B cell (primary cell): ENCODE measurements at regions not wholly inside any gene's neighbourhood (a gene's known extent, or its start where the extent isn't known, plus 50 kb on each side); places are given as distances from the start of the nearest gene placed in this dataset.

ENCODE experiments used
- ATAC-seq: fragments of 200-7000 bp; cut with Tn5 transposase; one replicate; pipeline ENCODE4 v1.10.0; 2021; ENCODE audit warnings: low read depth, mild to moderate bottlenecking, moderate number of reproducible peaks, moderate library complexity
- CTCF ChIA-PET: fragments of 350-600 bp; sonication (Branson Sonifier 250); formaldehyde crosslinking; loops from one replicate; lab custom pipeline; 2021; ENCODE audit warnings: antibody characterized with exemption, inconsistent platforms; lab: Charles Lee
- POLR2A ChIA-PET: fragments of 350-600 bp; sonication (Branson Sonifier 250); formaldehyde crosslinking; loops from one replicate; lab custom pipeline; 2021; ENCODE audit warnings: antibody characterized with exemption; lab: Charles Lee
- DNase-seq: peaks from one replicate; pipeline ENCODE4 v3.0.0; 2013
- H2AFZ ChIP-seq: 2 replicates; pipeline ENCODE4 v1.6.1; 2012; ENCODE audit warnings: mild to moderate bottlenecking, low read depth, low read length; ENCODE audit not compliant: insufficient read depth, poor library complexity, severe bottlenecking
- H3K27ac ChIP-seq, 2 donors: 1 replicate in 1 of 2; 2 replicates in 1 of 2; pipeline ENCODE4 v1.5.1; 2012 to 2013; ENCODE audit warnings: low read length in 2 of 2, mild to moderate bottlenecking in 2 of 2, moderate library complexity in 1 of 2
- H3K27me3 ChIP-seq, 4 experiments: fragments of 200-600 bp in 1 of 4; sonication (generic) in 1 of 4; replicated peaks in 1 of 4; 1 replicate in 2 of 4; 2 replicates in 2 of 4; pipeline versions ENCODE4 v1.6.1 to v1.7.0; 2013 to 2016; ENCODE audit warnings: low read length in 3 of 4, mild to moderate bottlenecking in 2 of 4, mixed read lengths in 1 of 4, moderate library complexity in 1 of 4; ENCODE audit not compliant: insufficient read depth in 4 of 4, control insufficient read depth in 3 of 4; ENCODE audit errors: control extremely low read depth in 1 of 4
- H3K36me3 ChIP-seq, 2 experiments: replicated peaks in 1 of 2; 1 replicate in 1 of 2; 2 replicates in 1 of 2; pipeline versions ENCODE4 v1.6.1 to v1.7.1; 2013; ENCODE audit warnings: low read length in 1 of 2; ENCODE audit not compliant: insufficient read depth in 2 of 2, control insufficient read depth in 1 of 2; ENCODE audit errors: control extremely low read depth in 1 of 2, extremely low read depth in 1 of 2
- H3K4me1 ChIP-seq, 2 donors: fragments of 200-600 bp in 1 of 2; sonication (generic) in 1 of 2; 1 replicate in 1 of 2; 2 replicates in 1 of 2; pipeline versions ENCODE4 v1.5.1 to v1.6.1; 2013 to 2017; ENCODE audit warnings: low read length in 2 of 2; ENCODE audit not compliant: control insufficient read depth in 2 of 2, insufficient read depth in 2 of 2
- H3K4me2 ChIP-seq: replicated peaks from 2 replicates; pipeline ENCODE3; 2012; ENCODE audit warnings: mild to moderate bottlenecking, low read depth, low read length; ENCODE audit not compliant: poor library complexity, severe bottlenecking
- H3K4me3 ChIP-seq, 5 experiments: fragments of 200-600 bp in 1 of 5; sonication (generic) in 1 of 5; 1 replicate in 3 of 5; 2 replicates in 2 of 5; pipeline versions ENCODE4 v1.5.1 to v1.7.0; 2011 to 2016; ENCODE audit warnings: low read length in 4 of 5, mild to moderate bottlenecking in 4 of 5, low read depth in 2 of 5, control low read depth in 1 of 5, moderate library complexity in 1 of 5; ENCODE audit not compliant: insufficient read depth in 1 of 5; ENCODE audit errors: control extremely low read depth in 1 of 5, extremely low read depth in 1 of 5
- H3K79me2 ChIP-seq: fragments of 200-600 bp; sonication (generic); one replicate; pipeline ENCODE4 v1.6.0; 2016; ENCODE audit warnings: low read length; ENCODE audit not compliant: control insufficient read depth, insufficient read depth
- H3K9ac ChIP-seq: fragments of 200-600 bp; sonication (generic); 2 replicates; pipeline ENCODE4 v1.6.1; 2017; ENCODE audit warnings: mild to moderate bottlenecking, low read length, moderate library complexity
- H3K9me3 ChIP-seq, 3 donors: one replicate each; pipeline versions ENCODE4 v1.6.1 to v1.7.1; 2013; ENCODE audit warnings: low read length in 2 of 3; ENCODE audit not compliant: control insufficient read depth in 2 of 3, insufficient read depth in 1 of 3; ENCODE audit errors: control extremely low read depth in 1 of 3
- H4K20me1 ChIP-seq: 2 replicates; pipeline ENCODE4 v1.6.0; 2012; ENCODE audit warnings: mild to moderate bottlenecking, low read length; ENCODE audit not compliant: insufficient read depth, control insufficient read depth, poor library complexity, severe bottlenecking
- H3K27ac Mint-ChIP-seq: one replicate; pipeline ENCODE4 v1.8.0; 2021; ENCODE audit warnings: mixed read lengths
- H3K27me3 Mint-ChIP-seq: one replicate; pipeline ENCODE4 v1.8.0; 2021; ENCODE audit warnings: mixed read lengths
- H3K4me1 Mint-ChIP-seq: one replicate; pipeline ENCODE4 v1.8.0; 2021; ENCODE audit warnings: mixed read lengths
- H3K4me3 Mint-ChIP-seq: one replicate; pipeline ENCODE4 v1.8.0; 2021; ENCODE audit warnings: mixed read lengths
- H3K9me3 Mint-ChIP-seq: one replicate; pipeline ENCODE4 v1.8.0; 2022; ENCODE audit warnings: mixed read lengths; ENCODE audit not compliant: insufficient read depth
- CTCF ChIP-seq: fragments of 200-600 bp; IDR thresholded peaks from one replicate; pipeline ENCODE4 v1.8.0; 2022; ENCODE audit warnings: antibody characterized with exemption, mild to moderate bottlenecking
- EZH2 ChIP-seq: IDR thresholded peaks from 2 replicates; pipeline ENCODE4 v1.6.1; 2012; ENCODE audit warnings: borderline replicate concordance, low read depth, mild to moderate bottlenecking, moderate library complexity, low read length; ENCODE audit not compliant: insufficient read depth, poor library complexity, severe bottlenecking
- WGBS: methylation state at CpG from one replicate; pipeline ENCODE4 v1.1.5; 2013; ENCODE audit warnings: missing lambda C conversion rate; ENCODE audit not compliant: insufficient coverage; 5-methylcytosine and 5-hydroxymethylcytosine counted together
- intact Hi-C: fragments of 100-400 bp; cut with micrococcal nuclease; formaldehyde crosslinking; loops from one replicate; pipeline ENCODE4 v1.10.0; 2022

GRCh38 chr2:18907508-18907907 lies 318.1 kb upstream of the NT5C1B start:
- no peak for TF ChIP-seq EZH2
- TF ChIP-seq CTCF = no peak
- no peaks in the 10 kb centered on the region for H4K20me1 ChIP-seq
- peaks cover 12% of the 10 kb centered on the region for H3K27me3 Mint-ChIP-seq
- no peak overlapping the region for H3K9ac ChIP-seq
- H3K4me3 Mint-ChIP-seq = no peak overlapping the region
- H3K79me2 ChIP-seq = no peaks in the 10 kb centered on the region
- no peak overlapping the region for H3K4me2 ChIP-seq
- intact Hi-C loops = no loop called here
- no peak for DNase-seq
- POLR2A ChIA-PET = no interaction called here
- CTCF ChIA-PET = no interaction called here
- no peak overlapping the region for H2AFZ ChIP-seq
- no peak overlapping the region for H3K4me3 ChIP-seq
- no peak for ATAC-seq
- H3K4me1 Mint-ChIP-seq = peaks cover 10% of the 10 kb centered on the region
- H3K27ac Mint-ChIP-seq = no peak overlapping the region
- no peaks in the 10 kb centered on the region for H3K9me3 Mint-ChIP-seq
- peaks cover 0 to 7% (median 3%) of the 10 kb centered on the region in 4 experiments for H3K27me3 ChIP-seq
- peaks cover 8 to 10% of the 10 kb centered on the region in 2 donors for H3K4me1 ChIP-seq
- H3K27ac ChIP-seq = no peak overlapping the region
- H3K36me3 ChIP-seq = no peaks in the 10 kb centered on the region
- no CpG with 5 or more reads among the region's 2 CpGs for WGBS
- H3K9me3 ChIP-seq = peaks cover 2 to 7% (median 5%) of the 10 kb centered on the region in 3 donors

GRCh38 chr2:18903750-18904149 lies 314.4 kb upstream of the NT5C1B start:
- peaks cover 0 to 7% (median 3%) of the 10 kb centered on the region in 4 experiments for H3K27me3 ChIP-seq
- H3K4me3 ChIP-seq = no peak overlapping the region
- ATAC-seq (peak; percentile 51), DNase-seq (peak; percentile 23)
- H3K79me2 ChIP-seq = no peaks in the 10 kb centered on the region
- H3K36me3 ChIP-seq = no peaks in the 10 kb centered on the region
- H3K27ac ChIP-seq = no peak overlapping the region
- no peak overlapping the region for H2AFZ ChIP-seq
- peaks cover 2 to 7% (median 5%) of the 10 kb centered on the region in 3 donors for H3K9me3 ChIP-seq
- ChIA-PET CTCF (interaction anchor here (1.7 kb wide), 1 partner anchor 18 kb away, joined by 4 read pairs; no protein-coding TSS in a partner anchor), POLR2A (no interaction called here)
- H4K20me1 ChIP-seq = no peaks in the 10 kb centered on the region
- Mint-ChIP-seq H3K27ac (no peak overlapping the region), H3K27me3 (peaks cover 12% of the 10 kb centered on the region), H3K4me3 (no peak overlapping the region), H3K4me1 (peaks cover 12% of the 10 kb centered on the region), H3K9me3 (no peaks in the 10 kb centered on the region)
- WGBS = 39% methylated on average over 2 of the region's 3 CpGs
- peak overlapping the region; percentile 20 for H3K4me2 ChIP-seq
- no peak for TF ChIP-seq CTCF
- no peak for TF ChIP-seq EZH2
- intact Hi-C loops = no loop called here
- H3K9ac ChIP-seq = no peak overlapping the region
- H3K4me1 ChIP-seq = peaks cover 8 to 10% of the 10 kb centered on the region in 2 donors
